ENCODE measurements at regions not wholly inside any gene's neighbourhood (a gene's known extent, or its start where the extent isn't known, plus 50 kb on each side); places are given as distances from the start of the nearest gene placed in this dataset.

GRCh38 chr1:99579691-99580172, 66.2 kb upstream of the PALMD start:
- no peak for DNase-seq (ENCODE audit: low spot score)
- TF ChIP-seq CTCF (IDR thresholded peaks at IDR 0.05; ENCODE audit: extremely low read depth, missing control alignments), result no peak

GRCh38 chr1:99580451-99580850, 65.5 kb upstream of the PALMD start:
- DNase-seq (ENCODE audit: low spot score), result no peak
- no peak for TF ChIP-seq CTCF (IDR thresholded peaks at IDR 0.05; ENCODE audit: extremely low read depth, missing control alignments)

- TF ChIP-seq CTCF (IDR thresholded peaks at IDR 0.05; ENCODE audit: extremely low read depth, missing control alignments), result no peak
- no peak for DNase-seq (ENCODE audit: low spot score)
Observed at GRCh38 chr1:99587008-99587407, 58.9 kb upstream of the PALMD start.

- DNase-seq (ENCODE audit: low spot score), result no peak
- TF ChIP-seq CTCF (IDR thresholded peaks at IDR 0.05; ENCODE audit: extremely low read depth, missing control alignments), result no peak
Observed at GRCh38 chr1:99589186-99589636, 56.7 kb upstream of the PALMD start.

GRCh38 chr1:99590578-99591209, 55.2 kb upstream of the PALMD start:
- DNase-seq (ENCODE audit: low spot score), result no peak
- TF ChIP-seq CTCF (IDR thresholded peaks at IDR 0.05; ENCODE audit: extremely low read depth, missing control alignments), result no peak

- no peak for TF ChIP-seq CTCF (IDR thresholded peaks at IDR 0.05; ENCODE audit: extremely low read depth, missing control alignments)
Observed at GRCh38 chr1:99591886-99592285, 54.0 kb upstream of the PALMD start.

GRCh38 chr1:99594205-99594604, 51.7 kb upstream of the PALMD start:
- no peak for TF ChIP-seq CTCF (IDR thresholded peaks at IDR 0.05; ENCODE audit: extremely low read depth, missing control alignments)
- DNase-seq (ENCODE audit: low spot score), result no peak

More at GRCh38 chr1:99591886-99592285, 54.0 kb upstream of the PALMD start:
- no peak for DNase-seq (ENCODE audit: low spot score)

Data from GM20000 (cell line).